Calu3 (cell line): ENCODE measurements at regions not wholly inside any gene's neighbourhood (a gene's known extent, or its start where the extent isn't known, plus 50 kb on each side); places are given as distances from the start of the nearest gene placed in this dataset.

Experiments
- BruUV-seq: library from RNA; stranded (reverse); fragments of 400-500 nt; replicated peaks from 2 replicates; lab custom pipeline; 2021; lab: Mats Ljungman, UMichigan
- CTCF ChIA-PET: fragments of 300-600 bp; sonication (Branson Sonifier 250); formaldehyde crosslinking; loops from one replicate; lab custom pipeline; 2022; ENCODE audit warnings: antibody characterized with exemption; lab: Charles Lee
- DNase-seq: peaks from one replicate; pipeline ENCODE4 v3.0.0; 2022
- H3K27ac Mint-ChIP-seq: one replicate; pipeline ENCODE4 v1.8.0; 2022; ENCODE audit warnings: mixed read lengths; ENCODE audit not compliant: unreplicated experiment
- H3K27me3 Mint-ChIP-seq: one replicate; pipeline ENCODE4 v1.8.0; 2022; ENCODE audit warnings: mixed read lengths; ENCODE audit not compliant: unreplicated experiment
- H3K36me3 Mint-ChIP-seq: one replicate; pipeline ENCODE4 v1.8.0; 2022; ENCODE audit warnings: mild to moderate bottlenecking, moderate library complexity, mixed read lengths; ENCODE audit not compliant: insufficient read depth, unreplicated experiment
- H3K4me1 Mint-ChIP-seq: one replicate; pipeline ENCODE4 v1.8.0; 2022; ENCODE audit warnings: mild to moderate bottlenecking, low read depth, mixed read lengths; ENCODE audit not compliant: unreplicated experiment
- H3K4me3 Mint-ChIP-seq: one replicate; pipeline ENCODE4 v1.8.0; 2022; ENCODE audit warnings: mild to moderate bottlenecking, low read depth, moderate library complexity, mixed read lengths; ENCODE audit not compliant: unreplicated experiment
- H3K9me3 Mint-ChIP-seq: one replicate; pipeline ENCODE4 v1.8.0; 2022; ENCODE audit warnings: low read depth, mixed read lengths; ENCODE audit not compliant: unreplicated experiment
- CTCF ChIP-seq: fragments of 200-600 bp; IDR thresholded peaks from one replicate; pipeline ENCODE4 v1.8.0; 2022; ENCODE audit warnings: antibody characterized with exemption; ENCODE audit not compliant: unreplicated experiment
- intact Hi-C: fragments of 100-400 bp; cut with micrococcal nuclease; formaldehyde crosslinking; loops from one replicate; pipeline ENCODE4 v1.10.0; 2022; ENCODE audit not compliant: unreplicated experiment

GRCh38 chr17:72253597-72253996, 132.8 kb downstream of the SOX9 start:
- intact Hi-C loops = no loop called here
- H3K4me1 Mint-ChIP-seq = peaks cover 14% of the 10 kb centered on the region
- no peak overlapping the region for H3K4me3 Mint-ChIP-seq
- peaks cover 20% of the 10 kb centered on the region for H3K27me3 Mint-ChIP-seq
- H3K9me3 Mint-ChIP-seq = peaks cover 2% of the 10 kb centered on the region
- H3K36me3 Mint-ChIP-seq = no peaks in the 10 kb centered on the region
- CTCF ChIA-PET = no interaction called here
- DNase-seq = no peak
- BruUV-seq = no TSS peak
- no peak for TF ChIP-seq CTCF
- no peak overlapping the region for H3K27ac Mint-ChIP-seq

- CTCF ChIA-PET = no interaction called here
- no peak for TF ChIP-seq CTCF
- intact Hi-C loops = no loop called here
- H3K4me1 Mint-ChIP-seq = peaks cover under 1% of the 10 kb centered on the region
- peaks cover 12% of the 10 kb centered on the region for H3K27me3 Mint-ChIP-seq
- no peak overlapping the region for H3K27ac Mint-ChIP-seq
- no peaks in the 10 kb centered on the region for H3K36me3 Mint-ChIP-seq
- H3K4me3 Mint-ChIP-seq = no peak overlapping the region
- no peaks in the 10 kb centered on the region for H3K9me3 Mint-ChIP-seq
- no TSS peak for BruUV-seq
- DNase-seq = no peak
Observed at GRCh38 chr17:72254808-72255449, 134.1 kb downstream of the SOX9 start.

- intact Hi-C loops = no loop called here
- Mint-ChIP-seq H3K4me3 (no peak overlapping the region), H3K9me3 (no peaks in the 10 kb centered on the region), H3K27ac (no peak overlapping the region), H3K4me1 (no peaks in the 10 kb centered on the region), H3K27me3 (peaks cover 12% of the 10 kb centered on the region), H3K36me3 (no peaks in the 10 kb centered on the region)
- CTCF ChIA-PET = no interaction called here
- no peak for DNase-seq
- TF ChIP-seq CTCF = no peak
- no TSS peak for BruUV-seq
Observed at GRCh38 chr17:72255481-72255880, 134.7 kb downstream of the SOX9 start.

GRCh38 chr17:72258711-72259110, 137.9 kb downstream of the SOX9 start:
- intact Hi-C loops = no loop called here
- H3K9me3 Mint-ChIP-seq = no peaks in the 10 kb centered on the region
- no TSS peak for BruUV-seq

More at GRCh38 chr17:72258711-72259110, 137.9 kb downstream of the SOX9 start:
- Mint-ChIP-seq H3K27me3 (no peaks in the 10 kb centered on the region), H3K27ac (no peak overlapping the region), H3K36me3 (no peaks in the 10 kb centered on the region), H3K4me1 (no peaks in the 10 kb centered on the region), H3K4me3 (no peak overlapping the region)
- no peak for DNase-seq
- no peak for TF ChIP-seq CTCF
- CTCF ChIA-PET = no interaction called here
